GM12875 (cell line): ENCODE measurements at regions not wholly inside any gene's neighbourhood (a gene's known extent, or its start where the extent isn't known, plus 50 kb on each side); places are given as distances from the start of the nearest gene placed in this dataset.

Source experiments
- H3K4me3 ChIP-seq: one replicate; pipeline ENCODE4 v1.5.1; 2011; ENCODE audit warnings: low read depth, low read length, control low read depth
- CTCF ChIP-seq: IDR thresholded peaks from 2 replicates; pipeline ENCODE4 v1.5.1; 2011; ENCODE audit warnings: low read depth, mild to moderate bottlenecking, control low read depth, inconsistent platforms, low read length, moderate library complexity, borderline replicate concordance; ENCODE audit not compliant: insufficient read depth

DNA sequence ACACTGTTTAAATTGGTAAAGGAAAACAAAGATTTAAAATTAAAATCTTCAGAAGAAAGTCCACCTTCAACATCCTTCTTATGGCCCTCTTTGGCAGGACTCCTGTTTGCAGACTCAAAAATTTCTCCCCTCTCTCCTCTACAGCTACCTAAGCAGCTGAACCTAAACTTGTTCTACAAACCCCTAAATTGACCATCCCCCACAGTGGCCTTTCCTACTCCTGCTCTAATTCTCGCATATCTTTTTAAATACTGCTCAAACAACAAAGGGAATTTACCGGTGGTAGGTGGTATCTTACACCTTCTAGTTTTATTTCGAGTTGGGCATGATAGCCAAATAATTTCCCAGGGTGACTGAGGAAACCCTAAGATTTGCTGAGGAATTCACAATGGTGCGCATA, 53.5 kb upstream of the PDC start:
- TF ChIP-seq CTCF: no peak
- H3K4me3 ChIP-seq: no peak overlapping the region

- H3K4me3 ChIP-seq: no peak overlapping the region
- no peak for TF ChIP-seq CTCF
Measured at GRCh38 chr1:186513526-186513925, 52.6 kb upstream of the PDC start.

- no peak for TF ChIP-seq CTCF
- no peak overlapping the region for H3K4me3 ChIP-seq
Measured at GRCh38 chr1:186512698-186513457, 52.0 kb upstream of the PDC start.

DNA sequence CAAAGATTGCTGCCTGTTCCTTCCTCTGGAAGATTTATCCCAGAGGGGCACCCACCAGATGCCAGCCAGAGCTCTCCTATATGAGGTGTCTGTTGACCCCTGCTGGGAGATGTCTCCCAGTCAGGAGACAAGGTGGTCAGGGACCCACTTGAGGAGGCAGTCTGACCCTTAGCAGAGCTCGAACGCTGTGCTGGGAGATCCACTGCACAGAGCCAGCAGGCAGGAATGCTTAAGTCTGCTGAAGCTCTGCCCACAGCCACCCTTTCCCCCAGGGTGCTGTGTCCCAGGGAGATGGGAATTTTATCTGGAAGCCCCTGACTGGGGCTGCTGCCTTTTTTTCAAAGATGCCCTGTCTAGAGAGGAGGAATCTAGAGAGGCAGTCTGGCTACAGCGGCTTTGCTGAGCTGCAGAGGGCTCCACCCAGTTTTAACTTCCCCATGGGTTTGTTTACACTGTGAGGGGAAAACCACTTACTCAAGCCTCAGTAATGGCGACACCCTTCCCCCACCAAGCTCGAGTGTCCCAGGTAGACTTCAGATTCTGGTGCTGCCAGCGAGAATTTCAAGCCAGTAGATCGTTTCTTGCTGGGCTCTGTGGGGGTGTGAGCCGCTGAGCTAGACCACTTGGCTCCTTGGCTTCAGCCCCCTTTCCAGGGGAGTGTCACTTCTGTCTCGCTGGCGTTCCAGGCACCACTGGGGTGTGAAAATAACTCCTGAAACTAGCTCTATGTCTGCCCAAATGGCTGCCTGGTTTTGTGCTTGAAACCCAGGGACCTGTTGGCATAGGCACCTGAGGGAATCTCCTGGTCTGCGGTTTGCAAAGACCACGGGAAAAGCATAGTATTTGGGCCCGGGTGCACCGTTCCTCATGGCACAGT, 51.1 kb upstream of the PDC start:
- TF ChIP-seq CTCF: no peak
- H3K4me3 ChIP-seq: no peak overlapping the region
